ENCODE measurements at regions not wholly inside any gene's neighbourhood (a gene's known extent, or its start where the extent isn't known, plus 50 kb on each side); places are given as distances from the start of the nearest gene placed in this dataset.

DNA sequence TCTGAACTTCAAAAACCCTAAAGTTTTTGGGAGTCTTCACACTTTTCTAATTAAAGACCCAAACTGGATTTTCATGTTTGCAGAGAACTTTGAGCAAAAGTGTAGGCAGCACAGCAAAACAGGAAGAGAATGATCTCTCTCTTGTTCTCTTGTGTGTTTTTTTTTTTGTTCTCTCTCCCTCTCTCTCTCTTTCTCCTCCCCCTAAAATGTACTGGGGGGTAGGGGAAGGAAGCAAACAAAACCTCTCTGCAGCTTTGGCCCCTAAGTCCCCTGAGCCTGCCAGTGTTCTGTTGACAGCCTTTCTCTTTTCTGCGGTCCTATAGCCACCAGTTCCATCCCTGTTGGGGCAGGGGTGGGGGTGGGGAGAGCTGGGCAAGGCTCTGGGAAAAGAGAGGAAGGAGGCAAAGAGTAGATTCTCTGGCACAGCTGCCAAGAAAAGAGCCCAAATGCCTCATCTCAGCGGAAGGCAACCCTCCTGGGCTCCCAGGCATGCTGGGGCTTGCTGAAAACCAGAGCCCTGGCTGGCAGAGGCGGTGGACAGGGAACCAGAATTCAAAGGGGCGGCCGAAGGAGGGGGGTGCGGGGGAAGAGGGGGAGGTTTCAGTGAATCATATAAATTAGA lies 295.3 kb downstream of the SOX9 start:
- no peak overlapping the region for H3K4me3 ChIP-seq (ENCODE audit: low read depth, low read length)
- no peak for DNase-seq (ENCODE audit: low read depth, low spot score)
- TF ChIP-seq, protein P1, sequence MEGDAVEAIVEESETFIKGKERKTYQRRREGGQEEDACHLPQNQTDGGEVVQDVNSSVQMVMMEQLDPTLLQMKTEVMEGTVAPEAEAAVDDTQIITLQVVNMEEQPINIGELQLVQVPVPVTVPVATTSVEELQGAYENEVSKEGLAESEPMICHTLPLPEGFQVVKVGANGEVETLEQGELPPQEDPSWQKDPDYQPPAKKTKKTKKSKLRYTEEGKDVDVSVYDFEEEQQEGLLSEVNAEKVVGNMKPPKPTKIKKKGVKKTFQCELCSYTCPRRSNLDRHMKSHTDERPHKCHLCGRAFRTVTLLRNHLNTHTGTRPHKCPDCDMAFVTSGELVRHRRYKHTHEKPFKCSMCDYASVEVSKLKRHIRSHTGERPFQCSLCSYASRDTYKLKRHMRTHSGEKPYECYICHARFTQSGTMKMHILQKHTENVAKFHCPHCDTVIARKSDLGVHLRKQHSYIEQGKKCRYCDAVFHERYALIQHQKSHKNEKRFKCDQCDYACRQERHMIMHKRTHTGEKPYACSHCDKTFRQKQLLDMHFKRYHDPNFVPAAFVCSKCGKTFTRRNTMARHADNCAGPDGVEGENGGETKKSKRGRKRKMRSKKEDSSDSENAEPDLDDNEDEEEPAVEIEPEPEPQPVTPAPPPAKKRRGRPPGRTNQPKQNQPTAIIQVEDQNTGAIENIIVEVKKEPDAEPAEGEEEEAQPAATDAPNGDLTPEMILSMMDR (IDR thresholded peaks at IDR 0.05; ENCODE audit: low read depth, low read length): no peak
- in situ Hi-C loops (cut with HindIII; ENCODE audit: low sequenced_read_pairs): no loop called here

- no peak for DNase-seq (ENCODE audit: low read depth, low spot score)
- H3K4me3 ChIP-seq (ENCODE audit: low read depth, low read length): no peak overlapping the region
- in situ Hi-C loops (cut with HindIII; ENCODE audit: low sequenced_read_pairs): no loop called here
- TF ChIP-seq, protein P1 (IDR thresholded peaks at IDR 0.05; ENCODE audit: low read depth, low read length): no peak
These were observed 296.1 kb downstream of the SOX9 start for GRCh38 chr17:72416905-72417304.

DNA sequence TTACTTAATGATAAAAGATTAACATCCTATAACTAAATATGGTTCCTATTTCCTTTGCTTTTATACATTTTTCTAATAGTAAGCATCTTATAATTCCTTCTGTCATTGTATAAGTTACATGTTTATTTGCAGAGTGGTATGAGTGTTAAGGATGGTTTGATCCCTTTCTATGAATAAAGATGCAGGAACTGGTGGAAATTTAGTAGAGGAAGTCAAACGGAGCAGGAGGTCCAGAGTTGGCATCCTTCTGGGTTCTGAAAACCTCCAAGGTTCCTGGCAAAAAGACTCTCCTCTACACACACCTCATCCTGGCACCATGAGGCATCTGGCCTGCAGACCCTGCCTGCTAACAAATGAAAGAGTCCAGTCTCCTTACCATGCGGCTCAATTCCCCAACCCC lies 296.8 kb downstream of the SOX9 start:
- TF ChIP-seq, protein P1 (IDR thresholded peaks at IDR 0.05; ENCODE audit: low read depth, low read length): no peak
- in situ Hi-C loops (cut with HindIII; ENCODE audit: low sequenced_read_pairs): no loop called here
- DNase-seq (ENCODE audit: low read depth, low spot score): no peak
- no peak overlapping the region for H3K4me3 ChIP-seq (ENCODE audit: low read depth, low read length)

- TF ChIP-seq, protein P1 (IDR thresholded peaks at IDR 0.05; ENCODE audit: low read depth, low read length): no peak
- no peak overlapping the region for H3K4me3 ChIP-seq (ENCODE audit: low read depth, low read length)
- in situ Hi-C loops (cut with HindIII; ENCODE audit: low sequenced_read_pairs): no loop called here
- DNase-seq (ENCODE audit: low read depth, low spot score): peak; percentile 56
These were observed 299.3 kb downstream of the SOX9 start for GRCh38 chr17:72419866-72420774.

- in situ Hi-C loops (cut with HindIII; ENCODE audit: low sequenced_read_pairs): no loop called here
- DNase-seq (ENCODE audit: low read depth, low spot score): no peak
- H3K4me3 ChIP-seq (ENCODE audit: low read depth, low read length): no peak overlapping the region
- TF ChIP-seq, protein P1 (IDR thresholded peaks at IDR 0.05; ENCODE audit: low read depth, low read length): no peak
These were observed 299.9 kb downstream of the SOX9 start for GRCh38 chr17:72420775-72421127.

DNA sequence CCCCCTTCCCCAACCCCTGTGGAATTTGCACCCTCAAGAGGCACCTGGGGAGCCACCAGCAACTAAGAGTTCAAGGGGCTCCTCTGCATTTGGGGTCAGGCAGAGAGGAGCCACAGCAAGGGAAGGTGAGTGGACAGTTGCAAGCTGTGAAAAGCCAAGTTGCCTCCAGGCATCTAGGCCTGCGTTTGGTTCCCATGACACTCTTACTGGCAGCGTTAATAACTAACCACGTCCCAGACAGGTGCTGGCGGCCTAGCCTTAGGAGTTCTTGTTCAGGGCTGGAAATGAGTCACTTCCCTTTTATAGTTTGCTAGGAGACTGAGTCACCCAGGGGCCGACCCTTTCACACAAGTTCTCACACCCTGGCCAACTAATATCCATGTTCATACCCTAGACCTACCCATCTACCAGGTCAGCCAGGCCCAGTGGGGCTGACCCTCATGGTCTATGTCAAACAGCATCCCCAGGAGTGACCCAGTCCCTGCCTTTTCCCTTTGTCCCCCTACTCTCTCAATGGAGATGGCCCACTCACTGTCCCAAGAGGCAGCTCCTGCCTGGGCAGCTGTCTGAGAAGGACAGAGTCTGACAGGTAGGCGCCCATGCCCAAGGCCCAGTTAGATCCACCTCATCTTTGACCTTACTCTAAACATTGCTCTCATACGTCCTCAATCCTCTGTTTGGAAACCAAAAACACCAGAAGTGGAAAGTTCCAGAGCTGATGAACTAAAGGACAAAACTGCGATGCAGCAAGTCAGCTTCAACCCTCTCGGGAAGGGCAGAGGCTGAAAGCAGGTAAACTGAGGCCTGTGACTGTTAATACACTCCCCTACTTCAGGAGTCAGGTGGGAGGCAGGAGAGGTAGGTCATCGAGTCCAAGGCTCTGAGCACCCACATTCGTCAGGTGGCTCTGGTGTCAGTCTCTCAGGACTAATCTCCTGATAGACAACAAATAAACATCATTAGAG lies 300.6 kb downstream of the SOX9 start:
- no peak overlapping the region for H3K4me3 ChIP-seq (ENCODE audit: low read depth, low read length)
- peak; percentile 98 for DNase-seq (ENCODE audit: low read depth, low spot score)
- in situ Hi-C loops (cut with HindIII; ENCODE audit: low sequenced_read_pairs): no loop called here
- TF ChIP-seq, protein P1 (IDR thresholded peaks at IDR 0.05; ENCODE audit: low read depth, low read length): no peak
